ENCODE measurements at regions not wholly inside any gene's neighbourhood (a gene's known extent, or its start where the extent isn't known, plus 50 kb on each side); places are given as distances from the start of the nearest gene placed in this dataset.

DNA sequence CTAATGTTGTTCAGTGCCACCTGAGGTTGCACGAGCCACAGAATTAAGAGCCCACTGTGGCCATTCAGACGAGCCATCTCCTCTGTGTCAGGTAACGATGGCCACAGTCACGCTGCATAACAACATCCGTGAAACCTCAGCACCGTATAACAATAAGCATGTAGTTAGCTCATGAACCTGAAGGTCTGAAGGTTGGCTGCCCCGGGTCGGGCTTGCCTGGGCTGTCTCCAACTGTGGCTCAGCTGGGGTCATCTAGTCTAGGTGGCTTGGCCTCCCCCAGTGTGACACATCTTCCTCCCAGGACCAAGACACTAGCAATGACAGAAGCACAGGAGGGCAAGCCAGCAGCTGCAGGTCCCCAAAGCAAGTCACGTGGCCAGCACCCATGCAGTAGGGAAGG, 258.0 kb downstream of the GLI2 start:
- no peak for TF ChIP-seq CTCF (IDR thresholded peaks at IDR 0.05; ENCODE audit: extremely low read depth, missing control alignments)
- no peak for DNase-seq (ENCODE audit: low spot score)

DNA sequence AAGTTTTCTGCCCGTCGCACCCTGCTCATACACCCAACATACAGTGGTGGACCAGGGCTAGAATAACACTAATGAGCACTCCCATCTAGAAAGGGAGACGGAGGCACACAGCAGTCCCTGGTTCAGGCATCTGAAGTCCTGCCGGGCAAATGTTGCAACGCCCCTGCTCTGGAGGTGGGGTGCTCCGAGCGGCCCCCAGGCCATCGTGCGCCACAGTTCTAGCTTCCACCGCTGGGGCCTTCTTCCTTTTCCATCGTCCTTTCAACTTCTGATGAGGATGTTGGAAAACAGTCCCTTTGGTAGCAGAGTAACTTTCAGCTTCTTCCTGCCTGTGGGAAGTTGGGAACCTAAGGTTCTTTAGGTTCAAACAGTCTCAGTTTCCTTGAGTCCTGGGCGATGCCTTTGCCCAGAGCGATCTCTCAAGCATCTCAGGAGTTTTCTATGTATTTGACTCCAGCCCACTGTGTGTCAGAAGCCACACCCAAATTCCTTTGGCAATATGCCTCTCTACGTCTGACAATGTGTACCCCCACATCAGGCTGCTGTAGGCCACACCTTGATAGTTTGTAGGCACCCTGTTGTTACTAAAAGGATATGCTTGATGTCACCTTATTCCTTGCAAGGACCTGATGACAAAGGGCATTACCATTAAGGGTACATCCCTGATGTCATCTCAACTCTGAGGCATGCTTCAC, 258.8 kb downstream of the GLI2 start:
- no peak for TF ChIP-seq CTCF (IDR thresholded peaks at IDR 0.05; ENCODE audit: extremely low read depth, missing control alignments)
- DNase-seq (ENCODE audit: low spot score), result no peak

GRCh38 chr2:120995152-120995551, 259.5 kb downstream of the GLI2 start:
- no peak for DNase-seq (ENCODE audit: low spot score)
- TF ChIP-seq CTCF (IDR thresholded peaks at IDR 0.05; ENCODE audit: extremely low read depth, missing control alignments), result no peak

GRCh38 chr2:120995656-120996190, 260.1 kb downstream of the GLI2 start:
- TF ChIP-seq CTCF (IDR thresholded peaks at IDR 0.05; ENCODE audit: extremely low read depth, missing control alignments), result no peak
- DNase-seq (ENCODE audit: low spot score), result no peak

DNA sequence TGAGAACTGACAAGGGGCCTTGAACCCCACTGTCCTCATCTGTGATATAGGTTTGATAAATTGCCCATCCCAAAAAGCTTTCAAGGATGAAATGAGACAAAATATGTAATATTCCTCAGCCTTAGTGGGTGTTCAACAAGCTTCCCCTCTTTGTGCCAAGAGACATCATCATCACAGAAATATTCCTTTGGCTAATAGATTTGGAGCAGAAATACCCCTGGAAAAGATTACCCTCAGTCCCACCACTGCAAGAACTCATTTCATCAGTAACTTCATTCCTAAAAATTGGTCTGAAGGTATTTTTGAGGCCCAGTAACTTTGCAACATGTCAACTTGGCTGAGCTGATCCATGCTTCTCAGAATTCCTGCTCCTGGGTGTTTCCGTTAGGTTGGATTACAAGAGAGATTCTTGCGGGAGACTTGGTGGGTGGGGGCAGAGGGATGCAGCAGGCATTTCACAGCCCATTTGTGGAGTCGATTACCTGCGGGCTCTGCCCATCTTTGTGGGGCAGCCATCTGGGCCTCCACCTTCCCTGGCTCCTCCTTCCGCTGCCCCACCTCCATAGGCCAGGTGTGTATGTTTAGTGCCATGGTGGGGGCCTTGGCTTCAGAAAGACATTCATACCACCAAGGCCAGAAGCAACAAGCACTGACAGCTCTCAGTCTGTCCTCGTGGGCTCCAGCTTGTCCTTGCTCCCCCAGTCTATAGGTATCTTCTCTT, 263.9 kb downstream of the GLI2 start:
- DNase-seq (ENCODE audit: low spot score), result no peak
- TF ChIP-seq CTCF (IDR thresholded peaks at IDR 0.05; ENCODE audit: extremely low read depth, missing control alignments), result no peak

DNA sequence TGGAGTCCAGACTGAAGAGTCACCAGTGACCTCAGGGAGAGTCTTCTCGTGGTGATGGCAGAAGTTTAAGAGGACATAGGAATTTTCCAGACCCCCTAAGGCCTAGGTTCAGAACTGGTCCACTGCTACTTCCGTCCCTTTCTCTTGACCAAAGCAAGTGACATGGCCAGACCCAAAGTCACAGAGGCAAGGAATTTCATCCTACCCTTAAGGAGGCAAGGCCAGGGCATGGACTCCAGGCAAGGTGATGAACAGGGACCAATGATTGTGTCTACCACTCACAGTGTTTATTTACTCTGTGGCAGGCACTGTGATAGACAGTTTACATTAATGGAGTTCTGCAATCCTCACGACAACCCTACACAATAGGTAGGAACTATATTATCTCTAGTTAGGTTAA, 265.1 kb downstream of the GLI2 start:
- no peak for DNase-seq (ENCODE audit: low spot score)

More for the DNA sequence above, 265.1 kb downstream of the GLI2 start:
- TF ChIP-seq CTCF (IDR thresholded peaks at IDR 0.05; ENCODE audit: extremely low read depth, missing control alignments), result no peak

Data from GM20000 (cell line).